Right forelimb (tissue), 1 donor: ENCODE measurements at regions not wholly inside any gene's neighbourhood (a gene's known extent, or its start where the extent isn't known, plus 50 kb on each side); places are given as distances from the start of the nearest gene placed in this dataset.

ENCODE experiments used
- DNase-seq: peaks from one replicate; pipeline ENCODE4 v3.0.0-alpha.2; 2018

DNA sequence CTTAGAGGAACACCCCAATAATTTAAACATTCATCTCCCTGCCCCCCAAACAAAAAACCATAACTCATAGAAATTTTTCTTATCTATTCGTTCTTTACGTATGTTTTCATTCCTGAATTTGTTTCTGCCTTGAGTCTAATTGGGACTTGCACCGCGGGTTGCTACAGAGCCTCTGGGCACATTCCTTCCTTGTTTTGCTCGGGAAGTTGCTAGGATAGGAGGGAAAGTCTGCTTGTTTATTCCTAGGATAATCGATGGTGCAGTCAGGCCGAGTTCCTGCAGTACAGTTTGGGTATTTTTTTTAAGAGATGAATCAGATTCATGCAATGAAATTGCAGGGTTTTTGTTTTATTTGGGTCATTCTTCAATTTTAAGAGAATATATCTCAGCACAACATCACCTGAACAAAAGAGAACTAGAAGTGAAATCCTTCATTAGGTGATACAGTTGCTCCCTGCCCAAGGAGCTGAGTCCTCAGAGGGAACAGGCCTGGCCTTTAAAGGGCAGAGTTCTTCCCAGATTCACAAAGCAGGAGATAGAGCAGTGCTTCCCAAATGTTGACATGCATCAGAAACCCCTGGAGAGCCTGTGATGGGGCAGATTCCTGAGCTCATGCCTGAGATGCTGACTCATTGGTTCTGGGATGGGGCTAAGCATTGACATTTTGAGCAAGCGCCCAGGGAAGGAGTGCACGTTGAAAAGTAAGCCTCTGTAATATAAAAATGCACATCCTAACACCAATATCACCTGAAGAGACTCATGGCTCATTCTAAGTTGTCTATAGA is 114.9 kb upstream of the FAM9B start:
- DNase-seq = no peak

DNA sequence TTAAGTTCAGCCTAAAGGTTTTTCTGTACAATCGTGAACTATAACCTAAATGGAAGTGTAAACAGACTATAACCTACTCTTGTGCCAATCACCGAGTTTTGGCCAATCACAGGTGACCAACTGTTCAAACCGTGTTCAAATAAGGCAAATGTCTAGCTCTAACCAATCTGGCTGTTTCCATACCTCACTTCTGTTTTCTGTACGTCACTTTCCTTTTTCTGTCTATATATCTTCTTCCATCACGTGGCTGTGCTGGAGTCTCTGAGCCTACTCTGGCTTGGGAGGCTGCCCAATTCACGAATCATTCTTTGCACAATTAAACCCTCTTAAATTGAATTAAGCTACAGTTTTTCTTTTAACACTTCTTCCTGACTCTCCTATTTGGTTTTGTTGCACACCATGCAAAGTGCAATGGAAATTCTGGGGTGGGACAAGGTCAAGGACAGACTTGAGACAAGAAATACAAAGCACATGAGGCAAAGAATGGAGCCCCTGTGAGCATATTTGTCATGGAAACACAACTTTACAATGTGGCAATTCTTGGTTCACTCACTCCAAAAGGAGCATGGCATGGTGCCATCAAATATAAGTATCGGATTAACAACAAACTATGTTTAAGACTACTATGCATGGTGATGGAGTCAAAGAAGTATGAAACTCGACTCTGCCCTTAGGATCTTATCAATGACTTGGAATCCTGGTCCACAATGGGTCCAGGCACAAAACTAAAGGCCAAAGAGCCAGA is 115.7 kb upstream of the FAM9B start:
- no peak for DNase-seq

DNA sequence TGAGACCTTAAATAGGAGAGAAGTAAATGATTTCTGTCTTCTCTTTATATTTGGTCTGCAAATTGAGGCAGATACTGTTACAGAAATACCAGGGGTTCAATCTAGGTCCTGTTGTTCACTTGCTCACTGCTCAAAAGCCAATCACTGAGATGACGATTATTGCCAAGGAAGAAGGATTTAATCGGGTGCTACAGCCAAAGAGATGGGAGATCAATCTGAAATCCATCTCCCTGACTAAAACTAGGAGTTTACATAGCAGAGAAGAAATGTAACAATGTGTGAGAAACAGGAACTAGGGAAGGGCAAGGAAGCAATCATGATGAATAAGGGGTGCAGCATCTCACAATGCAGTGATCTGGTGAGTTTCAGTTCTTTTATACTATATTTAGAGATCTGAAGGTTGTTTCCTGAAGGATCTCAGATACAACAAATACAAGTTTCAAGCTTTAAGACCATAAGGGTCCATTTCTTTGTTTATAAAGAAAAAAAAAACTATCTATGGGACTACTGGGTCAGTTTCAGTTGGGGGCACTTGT is 117.9 kb upstream of the FAM9B start:
- no peak for DNase-seq

DNA sequence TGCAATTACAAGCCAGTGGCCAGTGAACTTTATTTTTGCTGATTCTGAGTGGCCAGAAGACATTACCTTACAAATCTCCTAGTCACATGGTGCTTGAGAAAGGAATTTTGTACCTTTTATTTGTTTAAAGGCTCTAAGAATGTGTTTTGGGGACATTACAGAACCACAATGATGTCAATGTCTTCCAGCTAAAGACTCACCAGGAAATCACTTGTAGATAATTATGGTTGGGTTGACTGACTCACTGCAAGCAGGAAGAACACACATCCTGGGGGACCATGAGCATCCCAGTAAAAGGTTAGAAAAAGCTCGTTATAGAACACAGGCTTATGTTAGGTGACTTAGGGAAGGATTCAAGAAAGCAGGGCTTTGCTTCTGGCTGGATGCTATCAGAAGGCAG is 119.4 kb upstream of the FAM9B start:
- no peak for DNase-seq

DNA sequence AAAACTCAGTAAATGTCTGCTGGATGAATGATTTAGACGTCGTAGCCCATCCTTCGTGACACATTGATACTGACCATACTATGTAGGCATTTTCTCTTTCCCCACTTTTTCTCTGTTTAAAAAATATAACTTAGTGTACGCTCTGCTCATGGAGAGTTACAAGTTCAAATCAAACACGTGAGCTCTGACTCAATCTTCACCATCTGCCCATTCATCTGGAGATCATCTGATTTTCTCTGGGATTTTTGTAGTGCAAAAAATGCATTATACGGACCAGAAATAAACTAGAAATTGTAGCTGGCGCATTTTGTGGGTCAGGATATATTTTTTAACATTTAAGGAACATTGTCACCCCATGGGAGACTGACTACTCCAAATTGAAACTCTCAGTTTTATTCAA is 124.7 kb upstream of the FAM9B start:
- DNase-seq = no peak

DNA sequence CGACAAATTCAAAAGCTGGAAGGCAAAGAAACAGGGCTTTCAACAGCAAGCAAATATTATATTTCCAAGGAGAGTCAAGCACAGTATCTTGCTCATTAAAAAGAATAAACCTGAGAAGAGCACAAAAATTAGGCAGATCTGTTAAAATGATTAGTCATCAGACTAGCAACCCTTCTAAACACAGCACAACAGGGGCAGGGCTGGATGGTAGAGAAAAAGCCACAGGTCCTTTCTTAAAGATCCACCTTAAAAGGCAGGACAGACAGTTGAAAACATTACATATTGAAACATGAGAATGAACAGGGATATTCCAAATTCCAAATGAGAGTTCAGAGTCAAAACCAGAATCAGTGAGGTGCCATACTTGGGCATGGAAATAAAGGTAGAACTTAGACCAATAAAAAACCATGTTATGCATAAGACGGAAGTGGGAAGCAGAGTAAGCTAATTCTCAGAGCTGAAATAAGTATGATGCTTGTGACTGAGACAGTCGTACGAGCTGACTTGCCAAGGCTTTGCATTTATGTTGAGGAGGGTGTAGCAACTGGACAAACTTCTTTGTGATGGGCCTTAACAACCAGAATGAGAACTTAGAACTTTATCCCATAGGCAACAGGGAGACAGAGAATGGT is 126.9 kb upstream of the FAM9B start:
- no peak for DNase-seq

DNA sequence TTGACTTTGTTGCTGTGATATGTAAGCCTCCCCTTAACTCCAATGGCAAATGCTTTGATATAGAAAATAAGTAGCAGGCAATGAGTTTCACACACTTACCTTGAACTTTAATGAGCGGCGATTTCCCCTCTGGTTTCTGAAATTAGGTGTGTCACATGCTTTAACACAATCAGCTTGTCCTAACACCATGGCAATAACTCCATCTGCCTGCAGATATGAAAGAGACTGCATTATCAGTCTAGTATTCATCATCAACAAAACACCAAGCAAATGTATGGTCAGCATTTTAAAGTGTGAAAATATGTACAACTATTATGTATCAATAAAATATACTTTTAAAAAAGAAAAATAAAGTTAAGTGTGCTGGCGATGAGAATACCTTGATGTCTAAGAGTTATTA is 128.8 kb upstream of the FAM9B start:
- DNase-seq = no peak

DNA sequence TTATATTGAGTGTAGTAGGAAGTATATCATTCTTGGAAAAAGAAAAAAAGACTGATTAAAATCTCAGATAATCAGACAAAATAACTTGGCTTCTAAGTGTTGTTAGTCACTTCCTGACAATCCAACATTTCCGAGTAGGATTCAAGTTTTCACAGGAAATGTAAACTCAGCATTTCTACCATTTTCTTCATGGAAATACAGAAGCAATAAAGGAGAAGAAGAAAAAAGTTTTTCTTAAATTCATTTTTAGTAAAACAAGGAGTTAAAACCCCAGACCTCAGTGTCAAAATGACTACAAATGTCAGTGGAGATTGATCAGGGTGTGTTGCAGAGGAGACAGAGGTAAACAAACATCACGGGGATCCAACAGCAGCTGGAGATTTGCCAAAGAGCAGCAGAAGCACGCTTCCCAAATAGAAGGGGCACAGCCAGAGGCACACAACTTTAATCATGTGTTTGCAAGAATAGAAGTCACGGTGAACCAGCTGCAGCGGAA is 129.3 kb upstream of the FAM9B start:
- DNase-seq = no peak

DNA sequence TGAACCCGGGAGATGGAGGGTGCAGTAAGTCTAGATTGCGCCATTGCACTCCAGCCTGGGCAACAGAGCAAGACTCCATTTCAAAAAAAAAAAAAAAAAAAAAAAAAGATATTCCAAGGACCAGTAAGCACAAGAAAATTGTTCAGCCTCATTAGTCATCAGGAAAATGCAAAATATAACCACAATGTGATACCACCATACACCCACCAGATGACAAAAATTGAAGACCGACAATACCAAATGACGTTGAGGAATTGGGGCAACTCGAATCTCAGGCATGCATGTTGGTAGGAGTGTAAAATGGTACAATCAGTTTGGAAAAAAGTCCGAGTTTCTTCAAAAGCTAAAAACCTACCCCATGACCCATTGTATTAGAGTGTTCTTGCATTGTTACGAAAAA is 130.2 kb upstream of the FAM9B start:
- no peak for DNase-seq

DNA sequence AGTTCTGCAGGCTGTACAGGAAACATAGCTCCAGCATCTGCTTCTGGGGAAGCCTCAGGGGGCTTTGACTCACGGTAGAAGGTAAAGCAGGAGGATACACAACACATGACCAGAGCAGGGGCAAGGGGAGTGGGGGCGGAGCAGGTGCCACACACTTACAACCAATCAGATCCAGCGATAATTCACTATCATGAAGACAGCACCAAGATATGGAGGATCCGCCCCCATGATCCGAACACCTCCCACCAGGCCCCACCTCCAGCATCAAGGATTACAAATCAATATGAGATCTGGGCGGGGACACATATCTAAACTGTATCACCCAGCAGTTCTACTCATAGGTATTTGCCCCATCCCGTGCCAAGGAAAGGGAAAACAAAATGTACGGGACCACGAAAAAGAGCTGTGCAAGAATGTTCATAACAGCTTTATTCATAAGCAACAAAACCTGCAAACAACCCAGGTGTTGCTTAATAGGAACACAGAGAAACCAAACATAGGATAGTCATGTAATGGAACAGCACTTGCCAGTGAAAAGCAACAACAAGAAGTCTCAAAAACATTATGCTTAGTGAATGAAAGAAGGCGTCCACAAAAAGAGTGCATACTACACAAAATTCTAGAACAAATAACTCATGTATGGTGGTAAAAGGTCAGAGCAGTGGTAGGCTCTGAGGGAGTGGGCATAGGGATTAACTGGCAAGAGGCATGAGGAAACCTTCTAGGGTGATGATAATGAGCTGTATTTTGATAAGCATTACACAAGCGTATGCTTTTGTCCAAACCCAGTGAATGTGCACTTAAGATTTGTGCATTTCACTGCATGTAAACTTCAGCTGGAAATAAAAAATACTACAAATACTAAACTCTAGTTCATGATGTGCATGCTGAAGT is 130.9 kb upstream of the FAM9B start:
- no peak for DNase-seq

DNA sequence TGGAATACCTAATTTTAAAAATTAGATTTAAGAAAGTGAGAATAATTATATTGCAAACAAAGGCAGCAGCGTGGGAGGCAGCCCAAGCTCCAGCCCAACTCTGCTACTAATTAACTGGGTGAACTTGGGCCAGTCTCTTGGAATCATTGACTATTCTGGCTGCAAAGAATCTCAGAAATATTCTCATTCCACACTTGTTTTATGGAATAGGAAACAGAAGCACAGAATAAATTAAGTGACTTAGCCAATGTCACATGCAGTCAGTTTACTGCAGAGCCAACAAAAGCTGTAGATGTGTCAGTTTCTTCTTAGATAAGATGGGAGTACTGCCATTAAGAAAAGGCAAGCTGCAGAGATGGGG is 132.6 kb upstream of the FAM9B start:
- no peak for DNase-seq

DNA sequence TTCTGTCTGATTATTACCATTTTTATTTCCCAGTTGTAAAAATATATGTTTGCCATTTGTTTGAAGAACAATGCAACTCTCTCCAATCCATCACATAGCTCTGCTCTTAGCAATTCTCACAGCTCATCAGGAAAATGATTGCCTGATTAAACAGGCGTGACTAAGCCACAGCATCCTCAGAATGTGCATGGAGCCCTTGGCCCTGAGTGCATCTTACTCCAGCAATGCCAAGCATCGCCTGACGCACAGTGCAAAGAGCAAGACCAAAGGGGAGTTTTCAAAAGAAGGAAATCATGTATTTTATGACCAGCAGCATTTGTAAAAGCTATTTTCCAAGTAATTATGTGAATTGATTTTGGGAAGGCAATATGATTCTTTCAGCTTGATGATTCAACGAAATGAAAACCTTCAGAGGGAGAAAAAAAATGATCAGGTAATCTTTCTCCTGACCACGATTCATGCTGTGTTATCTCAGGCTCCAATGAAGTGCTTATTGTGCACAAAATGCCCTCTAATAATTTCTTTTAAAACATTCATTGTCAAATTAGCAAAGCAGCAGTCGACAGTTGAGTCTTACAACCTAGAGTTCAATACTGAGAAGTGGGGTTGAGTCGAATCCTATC is 138.0 kb upstream of the FAM9B start:
- no peak for DNase-seq

DNA sequence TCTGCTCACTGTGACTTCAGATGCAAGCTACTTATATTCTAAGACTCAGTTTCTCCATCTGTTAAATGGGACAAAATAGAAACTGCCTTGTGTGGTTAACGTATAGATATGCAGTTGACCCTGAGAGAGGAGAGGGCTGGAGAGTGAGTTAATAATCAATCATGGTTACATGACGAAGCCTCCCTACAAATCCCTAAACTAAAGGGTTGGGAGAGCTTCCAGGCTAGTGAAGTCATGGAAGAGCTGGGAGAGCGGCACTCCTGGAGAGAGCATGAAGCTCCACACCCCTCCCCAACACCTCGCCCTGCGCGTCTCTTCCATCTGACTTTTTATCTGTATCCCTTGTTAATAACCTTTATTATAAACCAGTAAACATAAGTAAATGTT is 138.5 kb upstream of the FAM9B start:
- no peak for DNase-seq

DNA sequence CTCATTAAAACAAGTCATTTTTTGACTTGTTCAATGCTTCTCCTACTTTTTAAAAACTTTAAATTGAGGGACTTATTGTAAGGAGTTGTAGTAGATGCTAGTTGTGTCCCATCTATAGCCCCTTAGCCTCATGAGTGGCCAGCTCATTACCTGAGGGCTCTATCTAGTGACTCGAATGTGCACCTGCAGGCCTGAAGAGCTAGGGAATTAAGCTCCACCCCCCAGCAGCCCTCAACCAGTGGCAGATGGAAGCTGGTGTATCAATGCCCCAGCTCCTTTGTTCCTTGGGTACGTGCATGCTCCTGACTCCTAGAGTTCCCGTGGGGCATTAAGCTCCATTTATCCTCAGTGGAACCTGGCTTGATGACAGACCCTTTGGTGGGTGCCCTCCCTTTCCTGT is 146.7 kb upstream of the FAM9B start:
- no peak for DNase-seq

DNA sequence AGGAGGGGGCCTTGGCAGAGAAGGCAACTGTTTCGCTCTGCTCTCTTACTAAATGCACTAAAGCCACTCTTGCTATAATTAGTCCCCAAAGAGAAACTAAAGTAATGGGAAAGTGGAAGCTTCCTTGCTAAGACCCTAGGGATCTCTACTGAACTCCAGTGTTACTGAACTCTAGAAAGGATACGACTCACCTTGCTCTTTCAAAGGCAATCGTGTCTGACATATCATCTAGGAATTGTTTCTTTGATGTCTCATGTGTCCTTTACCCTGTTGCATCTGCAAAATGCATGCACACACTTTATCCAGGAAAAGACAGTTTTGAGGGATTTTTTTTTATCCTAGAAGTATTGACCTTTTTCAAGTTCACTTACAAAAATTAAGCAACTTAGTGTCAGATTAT is 148.1 kb upstream of the FAM9B start:
- DNase-seq = no peak

DNA sequence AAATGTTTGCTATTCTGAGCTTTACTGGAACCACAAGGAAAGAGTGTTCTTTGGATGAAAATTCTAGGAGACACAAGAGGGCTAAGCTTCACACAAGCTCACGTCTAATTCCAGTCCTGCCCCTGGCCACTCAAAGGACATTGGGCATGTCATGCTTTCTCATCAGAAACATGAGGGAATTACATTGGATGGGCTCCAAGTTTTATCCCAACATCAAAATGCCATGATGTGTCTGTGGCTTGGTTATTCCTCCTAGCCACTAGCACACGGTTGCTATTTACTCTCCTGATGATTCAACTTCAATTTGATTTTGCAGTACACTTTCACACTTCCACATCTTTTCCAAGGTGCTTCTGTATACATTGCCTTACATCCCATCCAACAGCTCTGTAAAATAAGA is 149.6 kb upstream of the FAM9B start:
- no peak for DNase-seq

DNA sequence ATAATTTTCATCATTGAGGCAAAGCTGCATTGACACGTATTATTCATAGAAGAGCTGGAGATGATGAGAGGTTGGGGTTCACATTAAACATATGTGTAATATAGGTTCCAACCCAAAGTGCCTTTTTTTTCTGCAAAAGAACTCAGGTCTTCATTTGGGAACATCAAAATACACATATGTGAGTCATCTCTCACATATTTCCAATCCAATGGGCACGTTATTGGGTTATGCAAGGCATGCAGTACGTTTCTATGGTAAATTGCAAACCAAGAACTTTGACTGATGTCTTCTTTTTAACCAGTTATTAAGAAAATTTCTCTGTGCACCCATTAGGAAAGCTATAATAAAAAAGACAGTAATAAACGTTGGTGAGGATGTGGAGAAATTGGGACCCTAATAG is 150.3 kb upstream of the FAM9B start:
- no peak for DNase-seq

DNA sequence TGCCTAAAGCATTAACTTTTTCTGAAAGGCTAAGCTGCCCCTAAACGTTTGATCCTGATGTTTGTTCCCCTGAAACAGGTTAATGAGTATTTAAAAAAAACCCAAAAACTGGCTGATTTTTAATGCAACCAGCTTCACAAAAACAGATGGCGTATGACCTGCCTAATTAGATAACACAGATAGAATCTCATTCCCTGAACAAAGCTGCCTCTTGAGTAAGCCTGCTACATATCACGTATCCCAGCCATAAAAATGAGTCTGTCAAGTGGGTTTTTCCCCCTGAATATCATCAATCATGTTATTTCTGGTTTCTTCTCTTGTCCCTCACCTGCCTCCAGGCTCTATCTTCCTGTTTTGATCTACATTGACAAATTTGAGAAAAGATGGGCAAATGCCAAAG is 154.2 kb upstream of the FAM9B start:
- DNase-seq = no peak

DNA sequence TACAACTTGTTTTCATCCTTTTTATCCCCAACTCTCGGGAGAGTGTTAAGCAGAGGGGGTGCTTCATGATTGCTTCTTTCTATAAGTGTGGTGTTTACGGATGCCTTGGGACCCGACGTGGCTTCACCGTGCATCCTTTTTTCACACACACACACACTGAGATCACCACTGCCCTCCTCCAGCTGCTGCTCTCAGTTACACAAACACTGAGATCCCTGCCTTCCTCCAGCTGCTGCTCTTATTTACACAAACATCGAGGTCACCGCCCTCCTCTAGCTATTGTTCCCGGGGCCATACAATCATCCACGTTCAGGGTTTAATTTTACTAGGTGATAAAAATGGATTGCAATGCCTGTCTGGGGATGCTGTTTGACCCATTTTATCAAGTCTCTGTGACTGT is 155.4 kb upstream of the FAM9B start:
- DNase-seq = no peak

DNA sequence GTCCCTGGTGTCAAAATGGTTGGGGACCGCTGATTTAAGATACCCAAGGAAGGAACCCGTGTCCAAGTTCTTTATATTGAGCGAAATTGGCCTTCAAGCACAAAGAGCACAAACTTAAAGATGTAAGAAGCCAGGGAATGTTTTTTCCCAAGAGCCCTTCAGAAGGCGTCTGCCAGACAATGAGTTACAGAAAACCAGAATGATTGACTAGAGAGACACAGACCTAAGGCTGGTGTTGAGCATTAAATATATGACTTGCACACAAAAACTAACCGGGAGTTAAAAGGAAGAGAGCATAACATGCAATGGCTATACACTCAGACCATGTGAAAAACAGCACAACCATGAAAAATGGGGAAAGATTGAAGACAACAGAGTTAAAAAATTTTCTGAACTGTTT is 157.5 kb upstream of the FAM9B start:
- no peak for DNase-seq

DNA sequence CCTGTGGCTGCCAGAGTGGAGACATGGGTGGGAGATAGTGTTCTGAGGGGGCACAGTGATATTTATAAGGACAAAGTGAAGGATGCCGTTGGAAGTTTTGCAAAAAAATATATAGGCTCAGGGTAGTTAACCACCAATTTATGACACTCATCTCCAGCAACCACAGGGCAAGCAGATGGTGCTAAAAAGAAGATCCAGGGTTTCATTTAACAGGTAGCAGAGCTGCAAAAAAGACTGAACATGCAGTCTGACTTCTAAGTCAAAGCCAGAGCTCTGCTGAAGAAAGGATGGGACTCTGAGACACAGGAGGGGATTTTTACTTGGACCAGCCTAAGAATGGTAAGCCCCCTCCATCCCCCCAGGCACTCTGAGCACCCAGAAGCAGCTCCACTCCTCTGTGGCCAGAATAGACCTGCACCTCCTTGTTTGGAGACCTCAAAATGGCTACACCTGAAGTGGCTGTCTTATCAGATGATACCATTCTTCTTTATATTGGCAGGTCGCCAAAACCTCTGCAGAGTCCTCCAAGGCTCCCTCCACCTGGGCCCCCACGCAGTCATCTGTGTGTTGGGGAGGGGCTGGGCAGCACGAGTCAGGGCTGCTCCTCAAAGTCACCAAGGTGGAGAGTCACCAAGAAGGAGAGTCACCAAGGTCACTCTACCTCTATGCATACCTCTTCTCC is 161.4 kb upstream of the FAM9B start:
- DNase-seq = no peak
